HFFc6 (cell line): ENCODE measurements at regions not wholly inside any gene's neighbourhood (a gene's known extent, or its start where the extent isn't known, plus 50 kb on each side); places are given as distances from the start of the nearest gene placed in this dataset.

Source experiments
- DNase-seq: peaks from one replicate; pipeline ENCODE4 v3.0.0-alpha.2; 2018
- H3K27ac Mint-ChIP-seq: 2 replicates; pipeline ENCODE4 v1.8.0; 2020; ENCODE audit warnings: mild to moderate bottlenecking, mixed read lengths
- H3K27me3 Mint-ChIP-seq: 2 replicates; pipeline ENCODE4 v1.8.0; 2021; ENCODE audit warnings: mild to moderate bottlenecking, moderate library complexity, mixed read lengths; ENCODE audit not compliant: insufficient read depth
- H3K36me3 Mint-ChIP-seq: 2 replicates; pipeline ENCODE4 v1.8.0; 2021; ENCODE audit warnings: low read depth, mixed read lengths
- H3K4me1 Mint-ChIP-seq: 2 replicates; pipeline ENCODE4 v1.8.0; 2020; ENCODE audit warnings: low read depth, mixed read lengths
- H3K4me3 Mint-ChIP-seq: 2 replicates; pipeline ENCODE4 v1.8.0; 2020; ENCODE audit warnings: mild to moderate bottlenecking, moderate library complexity, mixed read lengths
- H3K9me3 Mint-ChIP-seq: 2 replicates; pipeline ENCODE4 v1.8.0; 2020; ENCODE audit warnings: mild to moderate bottlenecking, mixed read lengths
- TF ChIP-seq, protein P1 (sequence below): fragments of 200-600 bp; sonication (generic); IDR thresholded peaks from 2 replicates; pipeline ENCODE4 v1.5.0; 2021; ENCODE audit warnings: antibody characterized with exemption, mild to moderate bottlenecking

- Mint-ChIP-seq H3K27ac (no peak overlapping the region), H3K36me3 (no peaks in the 10 kb centered on the region), H3K4me1 (no peaks in the 10 kb centered on the region), H3K9me3 (peaks cover 4% of the 10 kb centered on the region), H3K4me3 (no peak overlapping the region), H3K27me3 (no peaks in the 10 kb centered on the region)
- no peak for DNase-seq
- TF ChIP-seq, protein P1, sequence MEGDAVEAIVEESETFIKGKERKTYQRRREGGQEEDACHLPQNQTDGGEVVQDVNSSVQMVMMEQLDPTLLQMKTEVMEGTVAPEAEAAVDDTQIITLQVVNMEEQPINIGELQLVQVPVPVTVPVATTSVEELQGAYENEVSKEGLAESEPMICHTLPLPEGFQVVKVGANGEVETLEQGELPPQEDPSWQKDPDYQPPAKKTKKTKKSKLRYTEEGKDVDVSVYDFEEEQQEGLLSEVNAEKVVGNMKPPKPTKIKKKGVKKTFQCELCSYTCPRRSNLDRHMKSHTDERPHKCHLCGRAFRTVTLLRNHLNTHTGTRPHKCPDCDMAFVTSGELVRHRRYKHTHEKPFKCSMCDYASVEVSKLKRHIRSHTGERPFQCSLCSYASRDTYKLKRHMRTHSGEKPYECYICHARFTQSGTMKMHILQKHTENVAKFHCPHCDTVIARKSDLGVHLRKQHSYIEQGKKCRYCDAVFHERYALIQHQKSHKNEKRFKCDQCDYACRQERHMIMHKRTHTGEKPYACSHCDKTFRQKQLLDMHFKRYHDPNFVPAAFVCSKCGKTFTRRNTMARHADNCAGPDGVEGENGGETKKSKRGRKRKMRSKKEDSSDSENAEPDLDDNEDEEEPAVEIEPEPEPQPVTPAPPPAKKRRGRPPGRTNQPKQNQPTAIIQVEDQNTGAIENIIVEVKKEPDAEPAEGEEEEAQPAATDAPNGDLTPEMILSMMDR, result peak; percentile 45
Observed at GRCh38 chrX:145178268-145178667, 69.0 kb upstream of the SPANXN1 start.

GRCh38 chrX:145190801-145191389 lies 56.4 kb upstream of the SPANXN1 start:
- Mint-ChIP-seq H3K9me3 (peaks cover 9% of the 10 kb centered on the region), H3K4me3 (no peak overlapping the region), H3K36me3 (no peaks in the 10 kb centered on the region), H3K27ac (no peak overlapping the region), H3K4me1 (no peaks in the 10 kb centered on the region), H3K27me3 (no peaks in the 10 kb centered on the region; the same call in 1 of the 2 replicates)
- TF ChIP-seq, protein P1, result peak; percentile 52; the same call in 1 of the 2 replicates
- DNase-seq, result no peak
